ENCODE measurements at regions not wholly inside any gene's neighbourhood (a gene's known extent, or its start where the extent isn't known, plus 50 kb on each side); places are given as distances from the start of the nearest gene placed in this dataset.

GRCh38 chr16:85168732-85169256, 56.5 kb upstream of the CIBAR2 start:
- H3K27ac ChIP-seq: no peak overlapping the region
- H3K9me3 ChIP-seq (ENCODE audit: low read depth): no peaks in the 10 kb centered on the region
- H3K36me3 ChIP-seq (ENCODE audit: low read depth): no peaks in the 10 kb centered on the region
- H3K4me2 ChIP-seq (ENCODE audit: unreplicated experiment): no peak overlapping the region
- no peaks in the 10 kb centered on the region for H3K27me3 ChIP-seq (replicated peaks; ENCODE audit: insufficient read depth)
- no peak overlapping the region for H2AFZ ChIP-seq
- H3K79me2 ChIP-seq (ENCODE audit: insufficient read depth): peaks cover 38% of the 10 kb centered on the region
- in situ Hi-C loops (cut with MboI): no loop called here
- no peak for TF ChIP-seq EZH2phosphoT487 (IDR thresholded peaks at IDR 0.05; ENCODE audit: insufficient read depth, low read depth)
- TF ChIP-seq EZH2 (IDR thresholded peaks at IDR 0.05; ENCODE audit: insufficient read depth, poor library complexity, severe bottlenecking): no peak
- peaks cover 27% of the 10 kb centered on the region for H3F3A ChIP-seq (ENCODE audit: insufficient read depth)
- no peak overlapping the region; the same call in 1 of the 2 replicates for H3K9ac ChIP-seq
- H4K20me1 ChIP-seq (ENCODE audit: insufficient read depth): no peaks in the 10 kb centered on the region
- DNase-seq: peak; percentile 83
- WGBS, 2 experiments (ENCODE audit: low coverage in 1 of 2, low lambda C conversion rate in 2 of 2, missing lambda C conversion rate in 2 of 2): 8 to 9% methylated on average over 11 to 29 of the region's 54 CpGs
- no peaks in the 10 kb centered on the region for H3K9me2 ChIP-seq (ENCODE audit: insufficient read depth)
- peaks cover 10% of the 10 kb centered on the region for H3K4me1 ChIP-seq (ENCODE audit: insufficient read depth)
- H3K4me3 ChIP-seq: peak overlapping the region; percentile 33; the same call in 1 of the 2 replicates

GRCh38 chr16:85169333-85170065, 57.2 kb upstream of the CIBAR2 start:
- no peaks in the 10 kb centered on the region for H3K9me2 ChIP-seq (ENCODE audit: insufficient read depth)
- no peaks in the 10 kb centered on the region for H3K27me3 ChIP-seq (replicated peaks; ENCODE audit: insufficient read depth)
- WGBS, 2 experiments (ENCODE audit: low coverage in 1 of 2, low lambda C conversion rate in 2 of 2, missing lambda C conversion rate in 2 of 2): 1% methylated on average over 54 to 60 of the region's 125 CpGs
- TF ChIP-seq EZH2 (IDR thresholded peaks at IDR 0.05; ENCODE audit: insufficient read depth, poor library complexity, severe bottlenecking): no peak
- no peaks in the 10 kb centered on the region for H4K20me1 ChIP-seq (ENCODE audit: insufficient read depth)
- H3K27ac ChIP-seq: no peak overlapping the region
- peak overlapping the region; percentile 87 for H3K4me3 ChIP-seq
- peak overlapping the region; percentile 73 for H3K9ac ChIP-seq
- peaks cover 31% of the 10 kb centered on the region for H3F3A ChIP-seq (ENCODE audit: insufficient read depth)
- peak; percentile 70 for DNase-seq
- H3K4me1 ChIP-seq (ENCODE audit: insufficient read depth): peaks cover 16% of the 10 kb centered on the region
- H3K4me2 ChIP-seq (ENCODE audit: unreplicated experiment): peak overlapping the region; percentile 97
- H2AFZ ChIP-seq: peak overlapping the region; percentile 17
- no peaks in the 10 kb centered on the region for H3K9me3 ChIP-seq (ENCODE audit: low read depth)
- in situ Hi-C loops (cut with MboI): no loop called here
- no peaks in the 10 kb centered on the region for H3K36me3 ChIP-seq (ENCODE audit: low read depth)
- H3K79me2 ChIP-seq (ENCODE audit: insufficient read depth): peaks cover 43% of the 10 kb centered on the region

- no peaks in the 10 kb centered on the region for H4K20me1 ChIP-seq (ENCODE audit: insufficient read depth)
- H3K9me2 ChIP-seq (ENCODE audit: insufficient read depth): no peaks in the 10 kb centered on the region
- TF ChIP-seq EZH2 (IDR thresholded peaks at IDR 0.05; ENCODE audit: insufficient read depth, poor library complexity, severe bottlenecking): no peak
- no peak for TF ChIP-seq EZH2phosphoT487 (IDR thresholded peaks at IDR 0.05; ENCODE audit: insufficient read depth, low read depth)
- H3K27me3 ChIP-seq (replicated peaks; ENCODE audit: insufficient read depth): no peaks in the 10 kb centered on the region
- no peaks in the 10 kb centered on the region for H3K9me3 ChIP-seq (ENCODE audit: low read depth)
- no peaks in the 10 kb centered on the region for H3K36me3 ChIP-seq (ENCODE audit: low read depth)
- H2AFZ ChIP-seq: peak overlapping the region; percentile 17
- H3K9ac ChIP-seq: peak overlapping the region; percentile 73
- H3K27ac ChIP-seq: no peak overlapping the region
- peaks cover 19% of the 10 kb centered on the region for H3K4me1 ChIP-seq (ENCODE audit: insufficient read depth)
- H3K4me2 ChIP-seq (ENCODE audit: unreplicated experiment): peak overlapping the region; percentile 97
- H3K79me2 ChIP-seq (ENCODE audit: insufficient read depth): peaks cover 49% of the 10 kb centered on the region
- peak overlapping the region; percentile 87 for H3K4me3 ChIP-seq
- in situ Hi-C loops (cut with MboI): no loop called here
- WGBS, 2 experiments (ENCODE audit: low coverage in 1 of 2, low lambda C conversion rate in 2 of 2, missing lambda C conversion rate in 2 of 2): 10 to 20% methylated on average over 15 to 35 of the region's 38 CpGs
- peaks cover 34% of the 10 kb centered on the region for H3F3A ChIP-seq (ENCODE audit: insufficient read depth)
- peak; percentile 34 for DNase-seq
Measured at GRCh38 chr16:85170066-85170491, 57.8 kb upstream of the CIBAR2 start.

- DNase-seq: no peak
- no peak overlapping the region for H3K27ac ChIP-seq
- in situ Hi-C loops (cut with MboI): no loop called here
- peak overlapping the region; percentile 87 for H3K4me3 ChIP-seq
- no peaks in the 10 kb centered on the region for H4K20me1 ChIP-seq (ENCODE audit: insufficient read depth)
- H3K9me2 ChIP-seq (ENCODE audit: insufficient read depth): no peaks in the 10 kb centered on the region
- peaks cover 54% of the 10 kb centered on the region for H3K79me2 ChIP-seq (ENCODE audit: insufficient read depth)
- no peaks in the 10 kb centered on the region for H3K27me3 ChIP-seq (replicated peaks; ENCODE audit: insufficient read depth)
- no peaks in the 10 kb centered on the region for H3K36me3 ChIP-seq (ENCODE audit: low read depth)
- H3K9me3 ChIP-seq (ENCODE audit: low read depth): no peaks in the 10 kb centered on the region
- WGBS, 2 experiments (ENCODE audit: low coverage in 1 of 2, low lambda C conversion rate in 2 of 2, missing lambda C conversion rate in 2 of 2): 86 to 93% methylated on average over 13 to 23 of the region's 23 CpGs
- peaks cover 25% of the 10 kb centered on the region for H3K4me1 ChIP-seq (ENCODE audit: insufficient read depth)
- H3K9ac ChIP-seq: peak overlapping the region; percentile 93; the same call in 1 of the 2 replicates
- peak overlapping the region; percentile 97 for H3K4me2 ChIP-seq (ENCODE audit: unreplicated experiment)
- no peak for TF ChIP-seq EZH2phosphoT487 (IDR thresholded peaks at IDR 0.05; ENCODE audit: insufficient read depth, low read depth)
- no peak for TF ChIP-seq EZH2 (IDR thresholded peaks at IDR 0.05; ENCODE audit: insufficient read depth, poor library complexity, severe bottlenecking)
- no peak overlapping the region for H2AFZ ChIP-seq
- H3F3A ChIP-seq (ENCODE audit: insufficient read depth): peaks cover 34% of the 10 kb centered on the region
Measured at GRCh38 chr16:85170590-85171003, 58.3 kb upstream of the CIBAR2 start.
